Ishikawa (cell line): ENCODE measurements at regions not wholly inside any gene's neighbourhood (a gene's known extent, or its start where the extent isn't known, plus 50 kb on each side); places are given as distances from the start of the nearest gene placed in this dataset.

ENCODE experiments used
- CEBPB ChIP-seq: IDR thresholded peaks from 2 replicates; pipeline ENCODE4 v1.6.1; 2012
- CREB1 ChIP-seq: IDR thresholded peaks from 2 replicates; pipeline ENCODE4 v1.6.1; 2012; ENCODE audit warnings: low read depth
- EGR1 ChIP-seq: IDR thresholded peaks from 2 replicates; pipeline ENCODE4 v1.6.1; 2012
- EP300 ChIP-seq: IDR thresholded peaks from 2 replicates; pipeline ENCODE4 v1.6.1; 2012; ENCODE audit warnings: borderline replicate concordance
- FOXM1 ChIP-seq: IDR thresholded peaks from 2 replicates; pipeline ENCODE4 v1.6.1; 2012; ENCODE audit warnings: low read depth, borderline replicate concordance
- RAD21 ChIP-seq: IDR thresholded peaks from 2 replicates; pipeline ENCODE4 v1.6.1; 2012; ENCODE audit warnings: low read depth
- TAF1 ChIP-seq: IDR thresholded peaks from 2 replicates; pipeline ENCODE4 v1.6.1; 2012; ENCODE audit warnings: low read depth, mild to moderate bottlenecking
- TCF12 ChIP-seq: IDR thresholded peaks from 2 replicates; pipeline ENCODE4 v1.6.1; 2012; ENCODE audit warnings: low read depth
- TEAD4 ChIP-seq: IDR thresholded peaks from 2 replicates; pipeline ENCODE4 v1.6.1; 2012
- YY1 ChIP-seq: IDR thresholded peaks from 2 replicates; pipeline ENCODE4 v1.6.1; 2012; ENCODE audit warnings: low read depth
- ZBTB7A ChIP-seq: IDR thresholded peaks from 2 replicates; pipeline ENCODE4 v1.6.1; 2012; ENCODE audit warnings: low read depth
- TF ChIP-seq, protein P1 (sequence below): IDR thresholded peaks from 2 replicates; pipeline ENCODE4 v1.6.1; 2012
- TF ChIP-seq, protein P2 (sequence below): IDR thresholded peaks from 2 replicates; pipeline ENCODE4 v1.6.1; 2012
- TF ChIP-seq, protein P3 (sequence below): IDR thresholded peaks from 2 replicates; pipeline ENCODE4 v1.6.1; 2012; ENCODE audit warnings: low read depth, mild to moderate bottlenecking

DNA sequence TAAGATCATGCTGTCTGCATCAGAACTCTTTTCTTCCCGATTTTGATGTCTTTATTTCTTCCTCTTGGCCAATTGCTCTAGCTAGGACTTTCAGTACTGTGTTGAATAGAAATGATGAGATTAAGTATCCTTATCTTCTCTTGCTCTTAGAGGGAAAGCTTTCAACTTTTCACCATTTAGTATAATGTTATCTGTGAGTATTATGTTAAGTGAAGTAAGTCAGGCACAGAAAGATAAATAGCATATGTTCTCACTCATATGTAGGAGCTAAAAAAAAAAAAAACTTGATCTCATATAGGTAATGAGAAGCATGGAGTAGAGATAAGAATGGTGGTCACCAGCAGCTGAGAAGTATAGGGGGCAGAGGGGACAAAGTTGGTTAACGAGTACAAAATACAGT, 1089.5 kb downstream of the TDRD15 start:
- TF ChIP-seq CREB1 (no peak), EP300 (no peak), TEAD4 (no peak), TCF12 (no peak), EGR1 (no peak), RAD21 (no peak), CEBPB (no peak), TAF1 (no peak), YY1 (no peak), ZBTB7A (no peak), FOXM1 (no peak)
- TF ChIP-seq, protein P1, sequence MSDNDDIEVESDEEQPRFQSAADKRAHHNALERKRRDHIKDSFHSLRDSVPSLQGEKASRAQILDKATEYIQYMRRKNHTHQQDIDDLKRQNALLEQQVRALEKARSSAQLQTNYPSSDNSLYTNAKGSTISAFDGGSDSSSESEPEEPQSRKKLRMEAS: no peak
- TF ChIP-seq, protein P2, sequence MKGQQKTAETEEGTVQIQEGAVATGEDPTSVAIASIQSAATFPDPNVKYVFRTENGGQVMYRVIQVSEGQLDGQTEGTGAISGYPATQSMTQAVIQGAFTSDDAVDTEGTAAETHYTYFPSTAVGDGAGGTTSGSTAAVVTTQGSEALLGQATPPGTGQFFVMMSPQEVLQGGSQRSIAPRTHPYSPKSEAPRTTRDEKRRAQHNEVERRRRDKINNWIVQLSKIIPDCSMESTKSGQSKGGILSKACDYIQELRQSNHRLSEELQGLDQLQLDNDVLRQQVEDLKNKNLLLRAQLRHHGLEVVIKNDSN: no peak
- TF ChIP-seq, protein P3, sequence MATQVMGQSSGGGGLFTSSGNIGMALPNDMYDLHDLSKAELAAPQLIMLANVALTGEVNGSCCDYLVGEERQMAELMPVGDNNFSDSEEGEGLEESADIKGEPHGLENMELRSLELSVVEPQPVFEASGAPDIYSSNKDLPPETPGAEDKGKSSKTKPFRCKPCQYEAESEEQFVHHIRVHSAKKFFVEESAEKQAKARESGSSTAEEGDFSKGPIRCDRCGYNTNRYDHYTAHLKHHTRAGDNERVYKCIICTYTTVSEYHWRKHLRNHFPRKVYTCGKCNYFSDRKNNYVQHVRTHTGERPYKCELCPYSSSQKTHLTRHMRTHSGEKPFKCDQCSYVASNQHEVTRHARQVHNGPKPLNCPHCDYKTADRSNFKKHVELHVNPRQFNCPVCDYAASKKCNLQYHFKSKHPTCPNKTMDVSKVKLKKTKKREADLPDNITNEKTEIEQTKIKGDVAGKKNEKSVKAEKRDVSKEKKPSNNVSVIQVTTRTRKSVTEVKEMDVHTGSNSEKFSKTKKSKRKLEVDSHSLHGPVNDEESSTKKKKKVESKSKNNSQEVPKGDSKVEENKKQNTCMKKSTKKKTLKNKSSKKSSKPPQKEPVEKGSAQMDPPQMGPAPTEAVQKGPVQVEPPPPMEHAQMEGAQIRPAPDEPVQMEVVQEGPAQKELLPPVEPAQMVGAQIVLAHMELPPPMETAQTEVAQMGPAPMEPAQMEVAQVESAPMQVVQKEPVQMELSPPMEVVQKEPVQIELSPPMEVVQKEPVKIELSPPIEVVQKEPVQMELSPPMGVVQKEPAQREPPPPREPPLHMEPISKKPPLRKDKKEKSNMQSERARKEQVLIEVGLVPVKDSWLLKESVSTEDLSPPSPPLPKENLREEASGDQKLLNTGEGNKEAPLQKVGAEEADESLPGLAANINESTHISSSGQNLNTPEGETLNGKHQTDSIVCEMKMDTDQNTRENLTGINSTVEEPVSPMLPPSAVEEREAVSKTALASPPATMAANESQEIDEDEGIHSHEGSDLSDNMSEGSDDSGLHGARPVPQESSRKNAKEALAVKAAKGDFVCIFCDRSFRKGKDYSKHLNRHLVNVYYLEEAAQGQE: no peak
